GM19395 (cell line): ENCODE measurements at regions not wholly inside any gene's neighbourhood (a gene's known extent, or its start where the extent isn't known, plus 50 kb on each side); places are given as distances from the start of the nearest gene placed in this dataset.

Experiments
- ATAC-seq: cut with Tn5 transposase; IDR thresholded peaks from one replicate; pipeline ENCODE4 v1.9.1; 2021; ENCODE audit warnings: mild to moderate bottlenecking, moderate library complexity; ENCODE audit not compliant: unreplicated experiment

GRCh38 chr1:37308031-37308960 lies 166.1 kb upstream of the ZC3H12A start:
- ATAC-seq, result no peak

- ATAC-seq, result no peak
Measured at GRCh38 chr1:37309574-37309973, 164.8 kb upstream of the ZC3H12A start.

DNA sequence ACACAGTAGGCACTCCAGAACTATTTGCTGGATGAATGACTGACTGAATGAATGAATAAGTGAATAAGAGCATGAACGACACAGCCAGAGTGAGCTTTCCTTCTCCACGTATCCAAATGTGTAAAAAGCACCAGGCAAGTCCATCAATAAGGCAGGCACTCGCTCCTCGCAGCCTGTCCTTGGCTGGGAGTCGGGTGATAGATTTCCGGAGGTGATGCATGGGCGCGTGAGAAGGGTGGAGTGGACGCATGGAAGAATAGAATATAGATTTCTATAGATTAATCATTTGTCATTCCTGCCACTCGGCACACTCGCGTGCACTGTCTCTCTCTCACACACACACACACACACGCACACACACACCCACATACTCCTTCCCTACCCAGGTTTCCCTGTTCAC lies 164.3 kb upstream of the ZC3H12A start:
- no peak for ATAC-seq

DNA sequence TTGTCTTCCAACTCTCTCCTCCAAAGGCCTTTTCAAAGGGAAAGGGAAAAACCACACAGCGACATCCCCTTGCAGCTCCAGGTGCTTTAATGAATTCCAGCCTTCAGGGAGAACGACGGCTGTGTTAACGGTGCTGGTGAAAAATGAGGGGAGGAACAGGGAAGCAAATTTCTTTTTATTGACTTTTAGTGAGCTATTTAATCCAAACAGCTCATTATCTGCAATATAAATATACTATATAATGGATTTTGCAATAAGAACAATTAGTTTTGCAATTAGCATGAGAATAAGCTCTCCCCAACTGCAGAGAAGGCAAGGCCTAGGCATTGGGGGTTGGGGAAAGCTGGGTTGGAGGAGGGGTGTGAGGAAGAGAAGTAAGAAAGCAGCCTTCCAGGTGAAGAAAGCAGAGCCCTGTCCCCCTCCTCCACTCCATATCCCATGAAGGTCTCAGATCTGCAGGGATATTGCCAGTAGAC lies 159.0 kb upstream of the ZC3H12A start:
- ATAC-seq, result no peak

DNA sequence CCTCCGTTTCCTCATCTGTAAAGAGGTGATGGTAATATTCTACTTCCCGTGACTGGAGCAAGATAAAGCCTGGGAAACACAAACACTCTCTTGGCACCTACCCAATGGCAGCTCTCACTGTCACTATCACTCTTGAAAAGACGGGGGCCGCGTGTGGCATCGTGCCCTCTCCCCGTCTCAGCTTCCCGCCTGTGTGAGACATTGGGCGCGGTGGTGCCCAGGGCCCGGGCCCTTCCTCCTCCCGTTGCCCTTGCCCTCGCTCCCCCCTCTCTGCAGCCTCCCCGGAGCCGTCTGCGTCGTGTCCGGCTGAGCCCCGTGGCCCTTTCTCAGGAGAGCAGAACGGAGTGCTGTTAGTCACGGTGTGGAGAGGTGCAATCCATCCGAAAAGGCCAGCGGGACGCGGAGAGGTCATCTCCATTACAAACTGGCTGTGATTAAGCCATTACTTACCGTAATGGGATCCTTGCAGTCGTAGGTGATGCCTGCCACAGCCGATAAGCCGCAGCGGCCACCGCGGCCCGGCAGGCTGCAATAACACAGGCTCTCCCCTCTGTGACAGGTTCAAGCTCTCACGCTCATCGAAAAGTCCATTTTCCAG lies 156.4 kb upstream of the ZC3H12A start:
- no peak for ATAC-seq

DNA sequence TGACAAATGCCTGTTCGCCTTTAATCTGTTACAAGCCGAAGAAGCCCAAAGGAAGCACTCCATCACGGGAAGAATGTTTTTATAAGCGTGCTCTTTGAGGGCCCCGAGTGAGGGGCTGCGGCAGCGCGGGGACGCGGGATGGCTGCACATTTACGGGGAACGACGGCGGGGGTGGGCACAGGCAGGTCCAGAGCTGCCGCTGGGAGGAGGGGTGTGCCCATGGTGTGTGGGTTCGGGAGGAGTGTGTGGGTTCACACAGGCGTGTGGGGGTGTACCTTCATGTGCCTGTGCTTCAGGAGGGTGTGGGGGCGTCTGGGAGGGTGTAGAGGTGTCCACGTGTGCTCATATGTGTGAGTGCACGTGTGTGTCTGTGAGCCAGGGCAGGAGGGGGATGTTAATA lies 155.9 kb upstream of the ZC3H12A start:
- no peak for ATAC-seq

DNA sequence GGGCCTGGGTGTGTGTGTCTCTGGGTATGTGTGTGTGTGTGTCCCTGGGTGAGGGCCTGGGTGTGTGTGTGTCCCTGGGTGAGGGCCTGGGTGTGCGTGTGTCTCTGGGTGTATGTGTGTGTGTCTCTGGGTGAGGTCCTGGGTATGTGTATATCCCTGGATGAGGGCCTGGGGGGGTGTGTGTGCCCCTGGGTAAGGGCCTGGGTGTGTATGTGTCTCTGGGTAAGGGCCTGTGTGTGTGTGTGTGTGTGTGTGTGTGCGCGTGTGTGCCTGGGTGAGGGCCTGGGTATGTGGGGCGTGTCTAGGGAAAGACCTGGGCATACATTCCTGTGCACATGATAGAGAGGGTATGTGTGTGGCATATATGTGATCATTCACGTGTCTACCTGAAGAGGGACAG lies 155.1 kb upstream of the ZC3H12A start:
- no peak for ATAC-seq

- no peak for ATAC-seq
Measured at GRCh38 chr1:37323486-37324377, 150.6 kb upstream of the ZC3H12A start.

- ATAC-seq, result no peak
Measured at GRCh38 chr1:37325010-37325409, 149.4 kb upstream of the ZC3H12A start.

DNA sequence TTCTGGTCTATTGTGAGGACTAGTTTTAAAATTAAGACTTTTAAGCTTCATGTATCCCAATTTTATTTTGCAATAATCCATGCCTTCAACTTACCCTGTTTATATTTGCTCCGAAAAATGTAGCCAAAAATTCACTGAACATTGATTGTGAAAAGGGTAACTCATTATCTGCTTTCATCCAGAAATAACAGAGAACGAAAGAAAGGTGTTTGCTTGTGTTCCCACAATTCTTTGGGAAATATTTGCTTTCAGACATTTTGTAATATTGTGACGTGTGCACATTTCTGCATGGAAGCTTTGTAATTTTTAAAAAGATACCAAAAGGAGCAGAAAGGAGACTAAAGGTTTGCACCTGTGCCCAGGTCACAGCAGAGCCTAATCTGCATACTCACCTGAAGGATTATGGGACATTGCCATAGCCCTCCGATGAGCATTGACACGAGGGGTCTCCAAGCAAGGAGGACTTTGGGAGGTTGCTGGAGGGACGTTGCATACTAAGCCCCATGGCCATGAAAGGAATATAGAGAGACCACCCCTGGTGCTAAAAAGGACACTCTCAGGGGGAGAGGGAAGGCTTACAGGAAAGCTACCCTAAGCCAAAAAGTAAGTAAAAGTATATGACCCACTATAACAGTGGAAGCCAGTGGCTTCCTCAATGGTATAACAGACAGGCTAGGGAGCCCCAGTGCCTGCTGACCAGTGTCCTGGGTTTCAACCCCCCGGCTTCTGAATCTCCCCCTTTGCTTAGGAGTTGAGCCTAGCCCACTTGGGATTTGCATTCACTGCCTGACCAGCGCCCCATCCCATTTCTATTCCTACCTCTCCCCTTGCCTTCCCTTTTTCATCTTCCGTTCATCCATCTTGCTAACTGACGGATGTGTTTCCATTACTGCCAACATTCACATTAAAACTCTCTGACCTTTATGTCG lies 148.6 kb upstream of the ZC3H12A start:
- no peak for ATAC-seq

GRCh38 chr1:37332126-37332525 lies 142.3 kb upstream of the ZC3H12A start:
- no peak for ATAC-seq

DNA sequence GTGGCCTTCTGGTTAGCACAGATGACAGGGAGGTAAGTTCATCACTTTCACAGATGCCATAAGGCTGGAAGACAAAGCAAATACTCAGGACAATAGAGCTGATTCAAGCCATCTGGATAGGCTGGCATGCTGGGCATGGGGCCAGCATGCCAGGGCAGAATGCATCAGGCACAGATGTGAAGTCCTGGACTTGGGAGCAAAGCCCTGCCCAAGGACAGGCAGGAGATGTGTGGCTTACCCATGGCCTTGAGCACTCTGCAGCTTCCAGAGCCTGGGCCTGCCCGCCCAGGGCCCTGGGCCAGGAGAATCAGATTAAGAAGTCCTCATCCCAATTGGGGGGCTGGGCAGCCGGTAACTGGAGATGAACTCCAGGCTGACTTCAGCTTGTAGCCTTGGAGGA lies 135.7 kb upstream of the ZC3H12A start:
- ATAC-seq, result no peak

- no peak for ATAC-seq
Measured at GRCh38 chr1:37342736-37343135, 131.6 kb upstream of the ZC3H12A start.

DNA sequence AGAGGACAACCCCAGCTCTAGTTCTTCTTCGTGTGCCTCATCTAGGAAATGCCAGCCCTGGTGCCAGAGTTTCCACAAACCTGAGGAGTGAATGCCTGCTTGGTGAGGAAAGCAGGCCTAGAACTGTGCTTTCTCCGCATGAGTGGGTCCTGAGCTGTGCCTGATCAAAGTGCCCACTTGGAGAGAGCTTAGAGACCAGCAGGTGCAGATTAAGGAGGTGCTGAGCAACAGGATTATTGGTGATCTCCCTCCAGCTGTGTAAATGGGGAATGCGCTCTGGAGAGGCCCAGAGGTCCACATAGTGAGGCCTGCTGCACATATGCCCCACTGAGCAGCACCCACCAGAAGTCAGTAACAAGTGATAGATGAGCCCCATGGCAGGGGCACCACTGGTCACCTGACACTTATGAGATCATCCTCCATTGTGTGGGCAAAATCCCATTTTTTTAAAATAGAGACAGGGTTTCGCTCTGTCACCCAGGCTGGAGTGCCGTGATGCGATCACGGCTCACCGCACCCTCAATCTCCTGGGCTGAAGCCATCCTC lies 127.2 kb upstream of the ZC3H12A start:
- ATAC-seq, result no peak

- no peak for ATAC-seq
Measured at GRCh38 chr1:37353871-37354270, 120.5 kb upstream of the ZC3H12A start.

GRCh38 chr1:37354876-37355650 lies 119.3 kb upstream of the ZC3H12A start:
- ATAC-seq, result no peak

GRCh38 chr1:37358992-37359391 lies 115.4 kb upstream of the ZC3H12A start:
- no peak for ATAC-seq

DNA sequence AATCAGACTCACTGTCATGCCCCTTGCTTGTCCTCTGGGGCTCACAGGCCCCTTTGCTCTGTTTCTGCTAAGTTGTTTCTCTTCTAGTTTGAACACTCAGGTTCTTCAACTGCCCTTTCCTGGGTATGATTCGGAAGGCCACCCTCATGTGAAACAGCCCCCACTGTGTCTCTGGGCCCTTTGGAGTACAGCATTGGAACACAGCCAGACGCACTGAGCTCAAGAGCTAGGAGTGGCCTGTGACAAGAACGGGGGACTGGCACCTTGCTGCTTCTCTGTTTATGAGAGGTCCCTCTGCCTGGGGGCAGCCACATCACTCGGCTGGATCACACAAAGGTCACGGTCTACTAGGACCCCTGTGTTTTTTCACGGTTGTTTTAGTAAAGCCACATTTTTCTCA lies 114.4 kb upstream of the ZC3H12A start:
- ATAC-seq, result no peak
